ENCODE measurements at regions not wholly inside any gene's neighbourhood (a gene's known extent, or its start where the extent isn't known, plus 50 kb on each side); places are given as distances from the start of the nearest gene placed in this dataset.

DNA sequence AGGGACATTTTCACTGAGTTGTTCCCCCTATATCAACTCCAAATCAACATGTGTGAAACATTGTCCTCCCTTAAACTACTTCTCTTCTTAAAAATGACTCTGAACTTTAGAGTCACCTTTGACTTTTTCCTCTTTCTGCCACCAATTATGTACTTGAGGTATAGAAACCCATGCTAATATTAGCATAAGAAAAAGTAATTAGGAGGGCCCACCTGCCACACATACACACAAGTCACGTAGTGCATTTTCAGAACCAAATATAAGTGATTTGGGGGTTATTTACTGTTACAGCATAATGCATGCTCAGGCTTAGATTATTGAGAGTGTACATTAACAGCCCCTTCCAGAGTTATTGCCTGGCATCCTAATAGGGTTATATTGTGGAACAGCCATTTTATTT, 432.7 kb downstream of the ZIC3 start:
- H2AK5ac ChIP-seq (ENCODE audit: low read depth, low read length): no peak overlapping the region
- H3K79me2 ChIP-seq (ENCODE audit: control insufficient read depth in 1 of 2, insufficient read depth in 2 of 2, low read length in 2 of 2): no peaks in the 10 kb centered on the region
- no peak overlapping the region for H3K14ac ChIP-seq (ENCODE audit: insufficient read length)
- no peak overlapping the region for H2BK20ac ChIP-seq (ENCODE audit: low read length)
- DNase-seq (ENCODE audit: low read depth in 1 of 2, low spot score in 2 of 2): no peak
- POLR2A ChIA-PET (ENCODE audit: partially characterized antibody): no interaction called here
- no peak overlapping the region for H3K18ac ChIP-seq (ENCODE audit: extremely low read depth, low read length)
- TF ChIP-seq SP2 (IDR thresholded peaks at IDR 0.05; ENCODE audit: low read length) (no peak), CTBP2 (IDR thresholded peaks at IDR 0.05; ENCODE audit: borderline replicate concordance, insufficient read depth, insufficient read length, low read length) (no peak), PHF8 (conservative IDR thresholded peaks at IDR 0.05; ENCODE audit: low read depth, low read length) (no peak), TBP (IDR thresholded peaks at IDR 0.05; ENCODE audit: low read depth, low read length) (no peak), RBBP5 (IDR thresholded peaks at IDR 0.05; ENCODE audit: borderline replicate concordance, low read depth, low read length) (no peak), SIRT6 (IDR thresholded peaks at IDR 0.05; ENCODE audit: low read length) (no peak), SIN3A (conservative IDR thresholded peaks at IDR 0.05 in 1 of 2, IDR thresholded peaks at IDR 0.05 in 1 of 2; ENCODE audit: low read depth in 1 of 2, low read length in 2 of 2) (no peak), JUN (IDR thresholded peaks at IDR 0.05; ENCODE audit: low read depth, low read length) (no peak), KDM4A (IDR thresholded peaks at IDR 0.05; ENCODE audit: low read depth, low read length, severe bottlenecking) (no peak), GABPA (IDR thresholded peaks at IDR 0.05; ENCODE audit: borderline replicate concordance, insufficient read depth, low read length) (no peak), EP300 (IDR thresholded peaks at IDR 0.05; ENCODE audit: borderline replicate concordance in 1 of 2, low read depth in 2 of 2, low read length in 2 of 2) (no peak)
- TF ChIP-seq, protein P1, sequence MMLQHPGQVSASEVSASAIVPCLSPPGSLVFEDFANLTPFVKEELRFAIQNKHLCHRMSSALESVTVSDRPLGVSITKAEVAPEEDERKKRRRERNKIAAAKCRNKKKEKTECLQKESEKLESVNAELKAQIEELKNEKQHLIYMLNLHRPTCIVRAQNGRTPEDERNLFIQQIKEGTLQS (IDR thresholded peaks at IDR 0.05; ENCODE audit: insufficient read depth, low read depth, low read length): no peak
- no peak overlapping the region for H4K91ac ChIP-seq (replicated peaks; ENCODE audit: insufficient read length, low read length)
- no peak for FAIRE-seq
- H3K9ac ChIP-seq (replicated peaks in 1 of 4; ENCODE audit: extremely low read depth in 1 of 4, low read depth in 3 of 4, low read length in 3 of 4): no peak overlapping the region
- 91% methylated on average over 1 of the region's 1 CpG; no CpG with 5 or more reads in 1 of the 2 experiments for WGBS, 2 experiments (ENCODE audit: extremely low coverage in 1 of 2, insufficient coverage in 1 of 2, insufficient read length in 1 of 2, insufficient replicate concordance in 2 of 2, low coverage in 1 of 2, low lambda C conversion rate in 2 of 2, missing lambda C conversion rate in 1 of 2)
- no peak overlapping the region for H2BK5ac ChIP-seq (ENCODE audit: low read depth, low read length)
- H4K8ac ChIP-seq (ENCODE audit: extremely low read depth, insufficient read depth, low read length): no peak overlapping the region
- H4K5ac ChIP-seq (ENCODE audit: insufficient read length, low read depth, low read length): no peak overlapping the region
- no peak overlapping the region for H3K4ac ChIP-seq (replicated peaks; ENCODE audit: insufficient read length, low read depth, low read length)
- H4K20me1 ChIP-seq (replicated peaks in 1 of 2; ENCODE audit: control insufficient read depth in 1 of 2, insufficient read depth in 2 of 2, low read length in 2 of 2): no peaks in the 10 kb centered on the region
- no peaks in the 10 kb centered on the region for H3K36me3 ChIP-seq (ENCODE audit: control insufficient read depth in 2 of 4, insufficient read depth in 4 of 4, low read length in 3 of 4)
- no peak overlapping the region for H3K27ac ChIP-seq (ENCODE audit: low read depth, low read length)
- CTCF ChIA-PET (ENCODE audit: partially characterized antibody): no interaction called here
- H2BK120ac ChIP-seq (replicated peaks; ENCODE audit: low read depth, low read length): no peak overlapping the region
- no peak overlapping the region for H3K56ac ChIP-seq (replicated peaks; ENCODE audit: insufficient read length, low read depth, low read length)
- H3K27me3 ChIP-seq (replicated peaks in 1 of 4; ENCODE audit: control insufficient read depth in 3 of 4, extremely low read depth in 1 of 4, insufficient read depth in 3 of 4, low read length in 3 of 4): no peaks in the 10 kb centered on the region
- H3K4me2 ChIP-seq (ENCODE audit: insufficient read depth in 1 of 2, low read depth in 2 of 2, low read length in 2 of 2): no peak overlapping the region
- no peak overlapping the region for H3K4me3 ChIP-seq (ENCODE audit: extremely low read depth in 1 of 4, insufficient read depth in 2 of 4, low read depth in 3 of 4, low read length in 4 of 4)
- H2AFZ ChIP-seq (ENCODE audit: low read length): no peak overlapping the region
- no peaks in the 10 kb centered on the region for H3K79me1 ChIP-seq (ENCODE audit: low read depth, low read length)
- H3K9me3 ChIP-seq (ENCODE audit: insufficient read depth in 2 of 2, low read depth in 1 of 2, low read length in 1 of 2): no peaks in the 10 kb centered on the region
- no peaks in the 10 kb centered on the region for H3K23me2 ChIP-seq (ENCODE audit: low read depth, low read length)
- H2BK12ac ChIP-seq (ENCODE audit: low read depth, low read length): no peak overlapping the region
- peaks cover 0 to 10% (median 0%) of the 10 kb centered on the region in 4 experiments; a peak in 2 of 7 replicates for H3K4me1 ChIP-seq (replicated peaks in 1 of 4; ENCODE audit: control insufficient read depth in 3 of 4, insufficient read depth in 4 of 4, low read length in 3 of 4)
- no peak overlapping the region for H2BK15ac ChIP-seq (ENCODE audit: low read length)
- H3K23ac ChIP-seq (ENCODE audit: insufficient read length): no peak overlapping the region
